GM23248 (cell line): ENCODE measurements at regions not wholly inside any gene's neighbourhood (a gene's known extent, or its start where the extent isn't known, plus 50 kb on each side); places are given as distances from the start of the nearest gene placed in this dataset.

Experiments
- DNase-seq: peaks from one replicate; pipeline ENCODE4 v3.0.0-alpha.2; 2015
- H2AFZ ChIP-seq: fragments of 200-600 bp; sonication (generic); 2 replicates; pipeline ENCODE4 v1.6.1; 2016; ENCODE audit warnings: antibody characterized with exemption
- H3F3A ChIP-seq: fragments of 200-600 bp; sonication (generic); 2 replicates; pipeline ENCODE4 v1.6.1; 2016; ENCODE audit warnings: mild to moderate bottlenecking, antibody characterized with exemption, mixed run types; ENCODE audit not compliant: insufficient read depth
- H3K27ac ChIP-seq: fragments of 200-600 bp; sonication (generic); 2 replicates; pipeline ENCODE4 v1.5.1; 2016; ENCODE audit warnings: mild to moderate bottlenecking
- H3K27me3 ChIP-seq: fragments of 200-600 bp; sonication (generic); replicated peaks from 2 replicates; pipeline ENCODE4 v1.6.1; 2016; ENCODE audit warnings: mild to moderate bottlenecking; ENCODE audit not compliant: insufficient read depth
- H3K36me3 ChIP-seq: fragments of 200-600 bp; sonication (generic); 2 replicates; pipeline ENCODE4 v1.6.1; 2016; ENCODE audit warnings: low read depth, mild to moderate bottlenecking
- H3K4me1 ChIP-seq: fragments of 200-600 bp; sonication (generic); 2 replicates; pipeline ENCODE4 v1.6.1; 2016; ENCODE audit warnings: mild to moderate bottlenecking; ENCODE audit not compliant: insufficient read depth
- H3K4me2 ChIP-seq: fragments of 200-600 bp; sonication (generic); one replicate; pipeline ENCODE4 v1.6.1; 2016; ENCODE audit warnings: mild to moderate bottlenecking; ENCODE audit not compliant: unreplicated experiment
- H3K4me3 ChIP-seq: fragments of 200-600 bp; sonication (generic); 2 replicates; pipeline ENCODE4 v1.5.1; 2016; ENCODE audit warnings: mild to moderate bottlenecking
- H3K79me2 ChIP-seq: fragments of 200-600 bp; sonication (generic); 2 replicates; pipeline ENCODE4 v1.6.1; 2016; ENCODE audit warnings: mild to moderate bottlenecking; ENCODE audit not compliant: insufficient read depth
- H3K9ac ChIP-seq: fragments of 200-600 bp; sonication (generic); 2 replicates; pipeline ENCODE4 v1.6.1; 2016; ENCODE audit warnings: mild to moderate bottlenecking
- H3K9me2 ChIP-seq: fragments of 200-600 bp; sonication (generic); 2 replicates; pipeline ENCODE4 v1.6.1; 2016; ENCODE audit warnings: mixed run types, mild to moderate bottlenecking, moderate library complexity; ENCODE audit not compliant: insufficient read depth
- H3K9me3 ChIP-seq: fragments of 200-600 bp; sonication (generic); one replicate; pipeline ENCODE4 v1.6.1; 2017; ENCODE audit warnings: low read depth
- H4K20me1 ChIP-seq: fragments of 200-600 bp; sonication (generic); 2 replicates; pipeline ENCODE4 v1.6.0; 2016; ENCODE audit not compliant: insufficient read depth
- EZH2 ChIP-seq: fragments of 200-600 bp; sonication (generic); IDR thresholded peaks from 2 replicates; pipeline ENCODE4 v1.6.1; 2018; ENCODE audit warnings: antibody characterized with exemption, mild to moderate bottlenecking; ENCODE audit not compliant: insufficient read depth, poor library complexity, severe bottlenecking
- EZH2phosphoT487 ChIP-seq: fragments of 200-600 bp; sonication (generic); IDR thresholded peaks from 2 replicates; pipeline ENCODE4 v1.6.1; 2018; ENCODE audit warnings: antibody characterized with exemption, moderate library complexity, mild to moderate bottlenecking, low read depth; ENCODE audit not compliant: insufficient read depth
- WGBS, 2 experiments: methylation state at CpG; one replicate each; pipeline ENCODE4 v1.1.6; 2015 to 2017; ENCODE audit warnings: low lambda C conversion rate in 2 of 2, low coverage in 1 of 2; ENCODE audit errors: missing lambda C conversion rate in 2 of 2; 5-methylcytosine and 5-hydroxymethylcytosine counted together
- in situ Hi-C: fragments of 300-500 bp; cut with MboI; formaldehyde crosslinking; loops from 2 replicates; pipeline ENCODE4 v1.15.0; 2020

DNA sequence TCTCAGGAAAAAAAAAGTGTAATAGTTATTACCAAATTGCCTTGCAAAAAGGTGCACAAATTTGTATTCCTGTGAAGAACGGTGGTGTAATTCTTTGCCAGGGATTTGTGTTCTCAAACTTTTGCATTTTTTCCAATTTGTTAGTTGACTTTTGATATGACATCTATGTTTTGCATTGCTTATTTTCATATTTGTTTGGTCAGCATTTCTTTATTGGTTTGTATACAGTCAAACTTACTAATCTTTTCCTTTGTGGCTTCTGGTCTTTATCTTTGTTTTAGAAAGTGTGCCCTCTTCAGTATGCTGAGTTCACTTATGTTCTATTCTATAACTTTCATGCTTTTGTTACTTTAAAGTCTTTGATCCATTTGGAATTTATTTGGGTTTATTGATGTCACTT lies 226.2 kb upstream of the ZFHX3 start:
- no peak overlapping the region for H3K9ac ChIP-seq
- no peaks in the 10 kb centered on the region for H3K4me1 ChIP-seq
- no peaks in the 10 kb centered on the region for H3K79me2 ChIP-seq
- no peak for DNase-seq
- no peak for TF ChIP-seq EZH2phosphoT487
- no peak for TF ChIP-seq EZH2
- H3K9me2 ChIP-seq, result no peaks in the 10 kb centered on the region
- H3K27ac ChIP-seq, result no peak overlapping the region
- no peak overlapping the region for H3K4me3 ChIP-seq
- no peak overlapping the region for H2AFZ ChIP-seq
- H3F3A ChIP-seq, result no peaks in the 10 kb centered on the region
- H3K4me2 ChIP-seq, result no peak overlapping the region
- in situ Hi-C loops, result no loop called here
- no peaks in the 10 kb centered on the region for H3K36me3 ChIP-seq
- H3K27me3 ChIP-seq, result peaks cover 2% of the 10 kb centered on the region
- no peaks in the 10 kb centered on the region for H4K20me1 ChIP-seq
- no peaks in the 10 kb centered on the region for H3K9me3 ChIP-seq
- 67 to 73% methylated on average over 1 of the region's 1 CpG for WGBS, 2 experiments

- no peak overlapping the region for H3K4me3 ChIP-seq
- 16 to 17% methylated on average over 14 of the region's 14 CpGs for WGBS, 2 experiments
- no peaks in the 10 kb centered on the region for H3K79me2 ChIP-seq
- H3K27ac ChIP-seq, result no peak overlapping the region
- no peak overlapping the region for H2AFZ ChIP-seq
- DNase-seq, result peak; percentile 30
- no peaks in the 10 kb centered on the region for H3K36me3 ChIP-seq
- no peaks in the 10 kb centered on the region for H3F3A ChIP-seq
- H3K9me2 ChIP-seq, result no peaks in the 10 kb centered on the region
- in situ Hi-C loops, result no loop called here
- no peak for TF ChIP-seq EZH2
- H3K9me3 ChIP-seq, result no peaks in the 10 kb centered on the region
- H3K4me2 ChIP-seq, result no peak overlapping the region
- H3K4me1 ChIP-seq, result no peaks in the 10 kb centered on the region
- H3K9ac ChIP-seq, result no peak overlapping the region
- peaks cover 17% of the 10 kb centered on the region for H3K27me3 ChIP-seq
- H4K20me1 ChIP-seq, result no peaks in the 10 kb centered on the region
These were observed 220.6 kb upstream of the ZFHX3 start for GRCh38 chr16:73268366-73268993.

DNA sequence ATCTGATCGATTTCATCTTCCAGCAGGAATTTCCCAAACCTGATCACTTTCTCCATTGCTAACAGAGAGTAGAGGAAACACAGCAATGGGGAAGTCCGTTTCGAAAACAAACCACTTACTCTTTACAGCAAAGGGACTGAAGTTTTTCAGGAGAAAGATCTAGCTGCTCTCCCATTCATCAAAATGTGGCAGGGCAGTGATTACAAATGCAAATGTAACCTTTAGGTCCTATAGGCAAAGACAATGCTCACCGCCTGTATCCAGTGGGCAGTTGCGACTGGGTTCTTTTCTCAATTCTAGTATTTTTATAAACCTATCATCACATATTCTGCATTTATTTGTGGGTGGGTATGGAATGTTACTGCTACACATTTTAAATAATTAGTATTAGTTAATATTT lies 218.0 kb upstream of the ZFHX3 start:
- TF ChIP-seq EZH2 (no peak), EZH2phosphoT487 (no peak)
- H3K79me2 ChIP-seq, result no peaks in the 10 kb centered on the region
- no peaks in the 10 kb centered on the region for H3K36me3 ChIP-seq
- no peak overlapping the region for H3K4me3 ChIP-seq
- no peaks in the 10 kb centered on the region for H3F3A ChIP-seq
- no peak overlapping the region for H3K27ac ChIP-seq
- no peak overlapping the region for H2AFZ ChIP-seq
- 66 to 73% methylated on average over 5 of the region's 5 CpGs for WGBS, 2 experiments
- in situ Hi-C loops, result no loop called here
- H3K4me2 ChIP-seq, result no peak overlapping the region
- no peaks in the 10 kb centered on the region for H3K4me1 ChIP-seq
- no peak for DNase-seq
- no peak overlapping the region for H3K9ac ChIP-seq
- no peaks in the 10 kb centered on the region for H3K9me2 ChIP-seq
- H4K20me1 ChIP-seq, result no peaks in the 10 kb centered on the region
- no peaks in the 10 kb centered on the region for H3K9me3 ChIP-seq
- peaks cover 17% of the 10 kb centered on the region for H3K27me3 ChIP-seq

GRCh38 chr16:73265124-73265837 lies 217.4 kb upstream of the ZFHX3 start:
- H3K27me3 ChIP-seq, result peaks cover 17% of the 10 kb centered on the region
- H3K79me2 ChIP-seq, result no peaks in the 10 kb centered on the region
- H3K9ac ChIP-seq, result no peak overlapping the region
- H3K9me3 ChIP-seq, result no peaks in the 10 kb centered on the region
- DNase-seq, result no peak
- no peaks in the 10 kb centered on the region for H3K9me2 ChIP-seq
- no peak overlapping the region for H2AFZ ChIP-seq
- TF ChIP-seq EZH2 (no peak), EZH2phosphoT487 (no peak)
- no peaks in the 10 kb centered on the region for H3K4me1 ChIP-seq
- 52 to 54% methylated on average over 10 of the region's 10 CpGs for WGBS, 2 experiments
- in situ Hi-C loops, result no loop called here
- H3F3A ChIP-seq, result no peaks in the 10 kb centered on the region
- no peak overlapping the region for H3K4me3 ChIP-seq
- H3K4me2 ChIP-seq, result no peak overlapping the region
- no peaks in the 10 kb centered on the region for H4K20me1 ChIP-seq
- no peak overlapping the region for H3K27ac ChIP-seq
- no peaks in the 10 kb centered on the region for H3K36me3 ChIP-seq
